MM.1S (cell line): ENCODE measurements at regions not wholly inside any gene's neighbourhood (a gene's known extent, or its start where the extent isn't known, plus 50 kb on each side); places are given as distances from the start of the nearest gene placed in this dataset.
"Not testable (repeated sequence)": the region's sequence is repeated elsewhere in the genome, so short reads cannot be mapped to it uniquely, and the experiment has no call there.

ENCODE experiments used
- DNase-seq: peaks from one replicate; pipeline ENCODE4 v3.0.0-alpha.2; 2015
- H2AFZ ChIP-seq: fragments of 300-600 bp; sonication (generic); 2 replicates; pipeline ENCODE4 v1.6.0; 2016; ENCODE audit warnings: antibody characterized with exemption, low read length
- H3F3A ChIP-seq: fragments of 300-600 bp; sonication (generic); 2 replicates; pipeline ENCODE4 v1.6.1; 2016; ENCODE audit warnings: mild to moderate bottlenecking, antibody characterized with exemption, low read length, moderate library complexity, mixed read lengths; ENCODE audit not compliant: insufficient read depth
- H3K27ac ChIP-seq: fragments of 300-600 bp; sonication (generic); 2 replicates; pipeline ENCODE4 v1.5.1; 2016; ENCODE audit warnings: mild to moderate bottlenecking, low read length
- H3K27me3 ChIP-seq: fragments of 300-600 bp; sonication (generic); replicated peaks from 2 replicates; pipeline ENCODE4 v1.6.0; 2016; ENCODE audit warnings: low read length; ENCODE audit not compliant: insufficient read depth
- H3K36me3 ChIP-seq: fragments of 300-600 bp; sonication (generic); replicated peaks from 2 replicates; pipeline ENCODE4 v1.6.1; 2016; ENCODE audit warnings: mild to moderate bottlenecking, low read length, mixed read lengths; ENCODE audit not compliant: insufficient read depth
- H3K4me1 ChIP-seq: fragments of 300-600 bp; sonication (generic); 2 replicates; pipeline ENCODE4 v1.6.1; 2016; ENCODE audit warnings: low read length, mixed read lengths
- H3K4me2 ChIP-seq: fragments of 300-600 bp; sonication (generic); 2 replicates; pipeline ENCODE4 v1.6.0; 2016; ENCODE audit warnings: low read depth, low read length
- H3K4me3 ChIP-seq: fragments of 300-600 bp; sonication (generic); 2 replicates; pipeline ENCODE4 v1.5.1; 2016; ENCODE audit warnings: low read length, mixed read lengths
- H3K79me2 ChIP-seq: fragments of 300-600 bp; sonication (generic); 2 replicates; pipeline ENCODE4 v1.6.1; 2016; ENCODE audit warnings: mixed run types, low read length, mixed read lengths
- H3K9ac ChIP-seq: fragments of 300-600 bp; sonication (generic); 2 replicates; pipeline ENCODE4 v1.6.1; 2016; ENCODE audit warnings: low read length, mixed read lengths
- H3K9me2 ChIP-seq: fragments of 300-600 bp; sonication (generic); replicated peaks from 2 replicates; pipeline ENCODE4 v1.6.1; 2016; ENCODE audit warnings: mild to moderate bottlenecking, low read length, mixed read lengths; ENCODE audit not compliant: insufficient read depth
- H3K9me3 ChIP-seq: fragments of 300-600 bp; sonication (generic); replicated peaks from 2 replicates; pipeline ENCODE4 v1.6.1; 2016; ENCODE audit warnings: mild to moderate bottlenecking, low read length, mixed read lengths; ENCODE audit not compliant: insufficient read depth
- H4K20me1 ChIP-seq: fragments of 300-600 bp; sonication (generic); 2 replicates; pipeline ENCODE4 v1.6.1; 2016; ENCODE audit warnings: mild to moderate bottlenecking, low read length, moderate library complexity, mixed read lengths; ENCODE audit not compliant: insufficient read depth
- EZH2 ChIP-seq: fragments of 300-600 bp; sonication (generic); optimal IDR thresholded peaks from 2 replicates; pipeline ENCODE3; 2017; ENCODE audit warnings: low read depth, mild to moderate bottlenecking, antibody characterized with exemption, low read length, mixed read lengths
- EZH2phosphoT487 ChIP-seq: fragments of 300-600 bp; sonication (generic); IDR thresholded peaks from 2 replicates; pipeline ENCODE4 v1.6.1; 2018; ENCODE audit warnings: antibody characterized with exemption, low read length
- TF ChIP-seq, protein P1 (sequence below): fragments of 300-600 bp; sonication (generic); IDR thresholded peaks from 2 replicates; pipeline ENCODE4 v1.5.1; 2016; ENCODE audit warnings: antibody characterized with exemption, low read length, mixed read lengths

DNA sequence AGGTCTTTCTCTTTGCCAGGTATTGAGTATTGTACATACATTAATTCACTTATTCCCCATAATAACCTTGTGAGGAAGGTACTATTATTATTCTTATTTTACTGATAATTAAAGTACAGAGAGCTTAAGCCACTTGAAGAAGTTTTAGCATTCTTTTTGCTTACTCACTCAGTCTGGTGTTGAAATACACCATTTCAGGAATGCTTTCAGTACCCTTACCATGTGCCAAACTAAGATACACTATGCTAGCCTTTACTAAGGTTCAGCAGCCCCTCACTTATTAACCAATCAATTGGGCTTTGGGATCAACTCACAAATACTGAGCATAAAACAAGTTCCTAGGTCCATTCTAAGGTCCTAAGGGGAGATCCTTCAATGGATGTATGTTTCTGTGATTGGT, 179.0 kb upstream of the FGF13 start:
- TF ChIP-seq, protein P1, sequence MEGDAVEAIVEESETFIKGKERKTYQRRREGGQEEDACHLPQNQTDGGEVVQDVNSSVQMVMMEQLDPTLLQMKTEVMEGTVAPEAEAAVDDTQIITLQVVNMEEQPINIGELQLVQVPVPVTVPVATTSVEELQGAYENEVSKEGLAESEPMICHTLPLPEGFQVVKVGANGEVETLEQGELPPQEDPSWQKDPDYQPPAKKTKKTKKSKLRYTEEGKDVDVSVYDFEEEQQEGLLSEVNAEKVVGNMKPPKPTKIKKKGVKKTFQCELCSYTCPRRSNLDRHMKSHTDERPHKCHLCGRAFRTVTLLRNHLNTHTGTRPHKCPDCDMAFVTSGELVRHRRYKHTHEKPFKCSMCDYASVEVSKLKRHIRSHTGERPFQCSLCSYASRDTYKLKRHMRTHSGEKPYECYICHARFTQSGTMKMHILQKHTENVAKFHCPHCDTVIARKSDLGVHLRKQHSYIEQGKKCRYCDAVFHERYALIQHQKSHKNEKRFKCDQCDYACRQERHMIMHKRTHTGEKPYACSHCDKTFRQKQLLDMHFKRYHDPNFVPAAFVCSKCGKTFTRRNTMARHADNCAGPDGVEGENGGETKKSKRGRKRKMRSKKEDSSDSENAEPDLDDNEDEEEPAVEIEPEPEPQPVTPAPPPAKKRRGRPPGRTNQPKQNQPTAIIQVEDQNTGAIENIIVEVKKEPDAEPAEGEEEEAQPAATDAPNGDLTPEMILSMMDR, result no peak
- Histone ChIP-seq H3K36me3 (no peaks in the 10 kb centered on the region), H2AFZ (no peak overlapping the region), H3K27me3 (no peaks in the 10 kb centered on the region), H3K9ac (no peak overlapping the region), H3K4me3 (no peak overlapping the region), H3K27ac (no peak overlapping the region), H3K4me1 (no peaks in the 10 kb centered on the region), H3K4me2 (no peak overlapping the region), H3F3A (no peaks in the 10 kb centered on the region), H4K20me1 (no peaks in the 10 kb centered on the region), H3K9me2 (no peaks in the 10 kb centered on the region), H3K79me2 (no peaks in the 10 kb centered on the region), H3K9me3 (no peaks in the 10 kb centered on the region)
- DNase-seq, result no peak

DNA sequence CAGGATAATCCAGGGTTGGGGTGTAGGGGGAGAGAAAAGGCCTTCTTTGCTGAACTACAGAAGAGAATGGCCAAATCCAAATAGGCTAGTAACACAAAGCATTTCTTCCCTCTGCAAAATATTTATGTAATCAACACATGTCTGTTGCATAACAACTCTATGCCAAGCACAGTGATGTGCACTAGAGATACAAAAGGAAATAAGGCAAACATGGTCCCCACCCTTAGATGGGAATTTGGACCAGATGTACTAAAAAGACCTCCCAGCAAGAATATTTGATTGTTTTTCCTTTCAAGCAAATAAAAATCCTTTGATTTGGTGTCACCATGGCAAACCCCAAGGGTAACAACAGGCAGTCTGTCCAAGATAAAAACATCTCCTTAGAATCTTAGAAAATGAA, 177.6 kb upstream of the FGF13 start:
- Histone ChIP-seq H3K27ac (no peak overlapping the region), H3K4me2 (no peak overlapping the region), H3K36me3 (no peaks in the 10 kb centered on the region), H3K79me2 (no peaks in the 10 kb centered on the region), H2AFZ (no peak overlapping the region), H4K20me1 (no peaks in the 10 kb centered on the region), H3K4me3 (no peak overlapping the region), H3K9me2 (no peaks in the 10 kb centered on the region), H3K9ac (no peak overlapping the region), H3K9me3 (no peaks in the 10 kb centered on the region), H3F3A (no peaks in the 10 kb centered on the region), H3K27me3 (no peaks in the 10 kb centered on the region), H3K4me1 (no peaks in the 10 kb centered on the region)
- no peak for TF ChIP-seq EZH2
- no peak for TF ChIP-seq EZH2phosphoT487
- TF ChIP-seq, protein P1, result no peak
- DNase-seq, result no peak

DNA sequence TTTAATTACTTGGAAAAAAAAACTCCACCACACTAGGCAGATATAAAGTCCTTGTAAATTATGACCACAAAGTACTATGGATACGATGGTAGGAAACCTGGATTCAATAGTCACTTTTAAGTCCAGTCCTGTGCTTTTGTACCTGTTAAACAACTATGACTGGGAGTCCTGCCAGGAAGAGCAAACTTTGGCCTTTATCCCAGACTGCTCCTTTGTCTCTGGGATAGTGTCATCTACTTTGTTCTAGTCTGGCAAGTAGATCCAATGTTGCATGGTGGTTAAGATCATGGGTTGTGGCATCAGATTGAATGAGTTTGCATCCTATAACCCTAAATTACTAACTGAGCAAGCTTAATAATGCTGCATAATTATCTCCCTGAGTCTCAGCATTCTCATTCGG, 175.3 kb upstream of the FGF13 start:
- no peaks in the 10 kb centered on the region for H3K9me2 ChIP-seq
- no peak overlapping the region for H3K27ac ChIP-seq
- no peaks in the 10 kb centered on the region for H3K4me1 ChIP-seq
- H3F3A ChIP-seq, result no peaks in the 10 kb centered on the region
- H3K27me3 ChIP-seq, result no peaks in the 10 kb centered on the region
- no peaks in the 10 kb centered on the region for H3K79me2 ChIP-seq
- no peaks in the 10 kb centered on the region for H4K20me1 ChIP-seq
- no peak overlapping the region for H3K9ac ChIP-seq
- DNase-seq, result no peak
- no peaks in the 10 kb centered on the region for H3K9me3 ChIP-seq
- no peak overlapping the region for H2AFZ ChIP-seq
- H3K4me3 ChIP-seq, result no peak overlapping the region
- no peak overlapping the region for H3K4me2 ChIP-seq
- no peaks in the 10 kb centered on the region for H3K36me3 ChIP-seq
- TF ChIP-seq EZH2phosphoT487, result no peak
- TF ChIP-seq, protein P1, result no peak
- TF ChIP-seq EZH2, result no peak

DNA sequence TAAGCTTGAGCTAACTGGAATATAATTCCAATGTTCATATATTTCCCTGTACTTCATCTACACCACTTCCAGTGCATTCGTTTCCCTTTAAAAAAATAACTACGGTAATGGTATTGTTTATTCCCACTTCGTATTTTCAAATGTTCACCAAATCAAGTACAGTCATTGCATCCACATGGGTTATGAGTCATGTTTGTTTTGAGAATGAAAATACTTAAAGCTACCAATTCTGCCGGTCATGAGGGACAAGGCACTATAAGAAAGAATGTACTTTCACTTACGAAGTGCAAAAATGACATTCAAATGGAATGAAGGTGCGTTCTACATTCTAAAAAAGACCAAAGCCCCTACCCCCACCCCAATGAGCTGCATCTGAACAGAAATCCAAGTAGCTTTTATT, 174.4 kb upstream of the FGF13 start:
- H3K36me3 ChIP-seq, result no peaks in the 10 kb centered on the region
- no peak overlapping the region for H3K4me2 ChIP-seq
- H4K20me1 ChIP-seq, result no peaks in the 10 kb centered on the region
- no peaks in the 10 kb centered on the region for H3K79me2 ChIP-seq
- no peaks in the 10 kb centered on the region for H3K27me3 ChIP-seq
- H3F3A ChIP-seq, result no peaks in the 10 kb centered on the region
- H3K9me3 ChIP-seq, result no peaks in the 10 kb centered on the region
- H3K4me1 ChIP-seq, result no peaks in the 10 kb centered on the region
- no peak overlapping the region for H3K4me3 ChIP-seq
- TF ChIP-seq, protein P1, result no peak
- TF ChIP-seq EZH2, result no peak
- no peak for TF ChIP-seq EZH2phosphoT487
- no peak overlapping the region for H2AFZ ChIP-seq
- H3K27ac ChIP-seq, result no peak overlapping the region
- no peak for DNase-seq
- H3K9ac ChIP-seq, result no peak overlapping the region
- no peaks in the 10 kb centered on the region for H3K9me2 ChIP-seq

DNA sequence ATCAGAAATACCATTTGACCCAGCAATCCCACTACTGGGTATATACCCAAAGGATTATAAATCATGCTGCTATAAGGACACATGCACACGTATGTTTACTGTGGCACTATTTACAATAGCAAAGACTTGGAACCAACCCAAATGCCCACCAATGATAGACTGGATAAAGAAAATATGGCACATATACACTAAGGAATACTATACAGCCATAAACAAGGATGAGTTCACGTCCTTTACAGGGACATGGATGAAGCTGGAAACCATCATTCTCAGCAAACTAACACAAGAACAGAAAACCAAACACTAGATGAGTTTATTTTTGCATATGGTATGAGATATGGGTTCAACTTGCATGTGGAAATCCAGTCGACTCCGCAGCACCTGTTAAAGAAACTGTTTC, 168.8 kb upstream of the FGF13 start:
- not testable (repeated sequence) for H3K4me1 ChIP-seq, H3K36me3 ChIP-seq, H3K9me3 ChIP-seq, H4K20me1 ChIP-seq, H3K4me3 ChIP-seq, H3F3A ChIP-seq, H3K9me2 ChIP-seq, H3K4me2 ChIP-seq, H2AFZ ChIP-seq, H3K9ac ChIP-seq, H3K27me3 ChIP-seq, H3K79me2 ChIP-seq, DNase-seq, H3K27ac ChIP-seq
